ENCODE measurements at regions not wholly inside any gene's neighbourhood (a gene's known extent, or its start where the extent isn't known, plus 50 kb on each side); places are given as distances from the start of the nearest gene placed in this dataset.
A peak's percentile ranks its signal among the peaks of the same experiment; 100 is the strongest.

- no peak for DNase-seq (ENCODE audit: low read depth in 1 of 2, low spot score in 2 of 2)
- Histone ChIP-seq H2AK5ac (ENCODE audit: low read depth, low read length) (peak overlapping the region; percentile 82; the same call in 1 of the 2 replicates), H4K20me1 (replicated peaks in 1 of 2; ENCODE audit: control insufficient read depth in 1 of 2, insufficient read depth in 2 of 2, low read length in 2 of 2) (peaks cover 0 to 9% of the 10 kb centered on the region in 2 experiments), H3K56ac (replicated peaks; ENCODE audit: insufficient read length, low read depth, low read length) (no peak overlapping the region), H4K91ac (replicated peaks; ENCODE audit: insufficient read length, low read length) (no peak overlapping the region), H4K5ac (ENCODE audit: insufficient read length, low read depth, low read length) (no peak overlapping the region), H3K9ac (replicated peaks in 1 of 4; ENCODE audit: extremely low read depth in 1 of 4, low read depth in 3 of 4, low read length in 3 of 4) (no peak overlapping the region), H2AFZ (ENCODE audit: low read length) (no peak overlapping the region), H3K23ac (ENCODE audit: insufficient read length) (no peak overlapping the region), H2BK5ac (ENCODE audit: low read depth, low read length) (no peak overlapping the region), H3K4me1 (replicated peaks in 1 of 4; ENCODE audit: control insufficient read depth in 3 of 4, insufficient read depth in 4 of 4, low read length in 3 of 4) (peaks cover 4 to 23% (median 15%) of the 10 kb centered on the region in 4 experiments), H3K27me3 (replicated peaks in 1 of 4; ENCODE audit: control insufficient read depth in 3 of 4, extremely low read depth in 1 of 4, insufficient read depth in 3 of 4, low read length in 3 of 4) (no peaks in the 10 kb centered on the region), H2BK15ac (ENCODE audit: low read length) (0 out of 2 replicates have a peak overlapping the region, but pooled peaks have one; percentile 88), H3K79me1 (ENCODE audit: low read depth, low read length) (peaks cover 2% of the 10 kb centered on the region; the same call in 1 of the 2 replicates), H4K8ac (ENCODE audit: extremely low read depth, insufficient read depth, low read length) (no peak overlapping the region), H3K79me2 (ENCODE audit: control insufficient read depth in 1 of 2, insufficient read depth in 2 of 2, low read length in 2 of 2) (peaks cover 0 to 10% of the 10 kb centered on the region in 2 experiments; a peak in 1 of 4 replicates), H3K23me2 (ENCODE audit: low read depth, low read length) (no peaks in the 10 kb centered on the region), H3K27ac (ENCODE audit: low read depth, low read length) (no peak overlapping the region), H3K4ac (replicated peaks; ENCODE audit: insufficient read length, low read depth, low read length) (no peak overlapping the region), H3K4me3 (ENCODE audit: extremely low read depth in 1 of 4, insufficient read depth in 2 of 4, low read depth in 3 of 4, low read length in 4 of 4) (no peak overlapping the region), H2BK120ac (replicated peaks; ENCODE audit: low read depth, low read length) (no peak overlapping the region), H2BK20ac (ENCODE audit: low read length) (no peak overlapping the region), H2BK12ac (ENCODE audit: low read depth, low read length) (no peak overlapping the region), H3K4me2 (ENCODE audit: insufficient read depth in 1 of 2, low read depth in 2 of 2, low read length in 2 of 2) (no peak overlapping the region), H3K36me3 (ENCODE audit: control insufficient read depth in 2 of 4, insufficient read depth in 4 of 4, low read length in 3 of 4) (no peaks in the 10 kb centered on the region; a peak in 1 of 8 replicates), H3K18ac (ENCODE audit: extremely low read depth, low read length) (0 out of 2 replicates have a peak overlapping the region, but pooled peaks have one; percentile 19), H3K9me3 (ENCODE audit: insufficient read depth in 2 of 2, low read depth in 1 of 2, low read length in 1 of 2) (no peaks in the 10 kb centered on the region), H3K14ac (ENCODE audit: insufficient read length) (no peak overlapping the region)
- CTCF ChIA-PET (ENCODE audit: partially characterized antibody): no interaction called here
- no peak for TF ChIP-seq POLR2A (IDR thresholded peaks at IDR 0.05; ENCODE audit: control extremely low read depth in 1 of 2, low read depth in 2 of 2, low read length in 2 of 2)
- no peak for TF ChIP-seq NRF1 (IDR thresholded peaks at IDR 0.05; ENCODE audit: low read depth, low read length)
- TF ChIP-seq CBX5 (IDR thresholded peaks at IDR 0.05; ENCODE audit: low read depth, low read length): no peak
- no peak for TF ChIP-seq RNF2 (IDR thresholded peaks at IDR 0.05; ENCODE audit: borderline replicate concordance, low read depth, low read length, missing control alignments, poor library complexity, severe bottlenecking)
- FAIRE-seq: no peak
- 88% methylated on average over 17 of the region's 18 CpGs; no CpG with 5 or more reads in 1 of the 2 experiments for WGBS, 2 experiments (ENCODE audit: extremely low coverage in 1 of 2, insufficient coverage in 1 of 2, insufficient read length in 1 of 2, insufficient replicate concordance in 2 of 2, low coverage in 1 of 2, low lambda C conversion rate in 2 of 2, missing lambda C conversion rate in 1 of 2)
- POLR2A ChIA-PET (ENCODE audit: partially characterized antibody): no interaction called here
Observed at GRCh38 chr17:77291591-77292386, 151.0 kb downstream of the SEC14L1 start.
